ENCODE measurements at regions not wholly inside any gene's neighbourhood (a gene's known extent, or its start where the extent isn't known, plus 50 kb on each side); places are given as distances from the start of the nearest gene placed in this dataset.
A peak's percentile ranks its signal among the peaks of the same experiment; 100 is the strongest.
"Not testable (repeated sequence)": the region's sequence is repeated elsewhere in the genome, so short reads cannot be mapped to it uniquely, and the experiment has no call there.

DNA sequence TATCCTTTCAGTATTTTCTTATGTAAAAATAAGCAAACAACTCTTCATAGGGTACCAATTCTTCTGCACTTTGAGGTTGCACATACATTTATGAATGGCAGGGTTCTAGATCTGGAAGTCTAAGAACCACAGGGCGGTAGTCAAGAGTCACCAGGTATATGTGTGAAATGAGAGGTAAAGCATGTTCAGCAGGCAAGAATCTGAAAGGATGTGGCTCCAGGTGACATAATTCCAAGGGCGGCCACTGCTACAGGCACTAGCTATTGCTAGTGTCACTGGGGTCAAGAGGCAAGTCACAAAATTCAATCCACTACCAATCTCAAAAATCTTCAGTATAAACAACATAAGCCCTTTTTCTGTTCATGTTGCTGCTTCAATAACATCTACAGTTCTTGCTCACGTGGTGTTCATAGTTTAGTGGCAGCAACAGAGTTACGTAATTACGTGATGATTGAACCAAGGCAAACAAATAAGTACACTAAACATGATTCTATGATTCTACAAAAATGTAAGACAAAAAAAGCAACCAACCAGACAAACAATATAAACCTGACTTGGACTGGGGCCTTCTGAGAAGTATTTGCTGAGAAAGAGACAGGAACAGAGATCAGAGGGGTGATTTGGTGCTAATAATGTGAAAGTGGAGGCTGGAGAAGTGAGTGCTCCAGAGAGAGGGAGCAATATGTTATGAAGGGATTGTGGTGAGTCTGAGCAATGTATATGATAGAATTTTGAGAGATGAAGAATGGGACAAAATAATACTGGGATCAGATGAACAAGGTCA, 101.7 kb downstream of the NAA11 start:
- DNase-seq, result no peak

DNA sequence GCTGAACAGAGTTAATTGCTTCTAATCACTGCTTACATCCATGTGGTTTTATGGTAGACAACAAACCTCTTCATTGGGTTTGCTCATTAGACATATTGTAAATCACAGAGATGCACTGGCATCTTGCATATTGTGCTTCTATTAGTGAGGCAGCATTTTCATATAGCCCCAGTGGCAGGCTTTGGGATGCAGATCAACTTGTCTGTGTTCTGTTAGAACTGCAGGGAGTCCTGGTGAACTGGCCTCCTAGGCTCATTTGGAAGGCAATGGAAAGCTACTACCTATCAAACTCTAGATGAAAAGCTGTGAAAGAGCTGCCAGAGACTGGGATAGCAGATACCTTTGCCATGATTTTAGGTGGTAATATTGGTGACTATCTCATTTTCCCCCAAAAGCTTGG, 108.8 kb downstream of the NAA11 start:
- DNase-seq, result no peak

DNA sequence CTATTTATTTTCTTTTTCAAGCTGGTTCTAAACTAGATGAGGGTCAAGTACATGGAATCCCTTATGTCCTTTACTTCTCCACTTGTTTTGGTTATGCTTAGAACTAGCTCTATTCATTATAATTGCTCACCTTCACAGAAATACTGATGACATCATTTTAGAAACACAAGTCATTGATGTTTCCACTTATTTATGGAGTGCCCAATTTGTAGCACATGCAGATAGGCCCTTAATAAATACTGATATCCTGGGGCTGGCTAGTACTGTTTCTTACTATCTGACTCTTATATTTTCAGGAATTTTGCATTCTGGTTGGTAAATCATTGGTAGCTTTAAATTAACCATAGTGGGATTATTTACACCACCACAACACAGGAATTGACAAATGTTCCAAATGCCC, 112.2 kb downstream of the NAA11 start:
- no peak for DNase-seq

DNA sequence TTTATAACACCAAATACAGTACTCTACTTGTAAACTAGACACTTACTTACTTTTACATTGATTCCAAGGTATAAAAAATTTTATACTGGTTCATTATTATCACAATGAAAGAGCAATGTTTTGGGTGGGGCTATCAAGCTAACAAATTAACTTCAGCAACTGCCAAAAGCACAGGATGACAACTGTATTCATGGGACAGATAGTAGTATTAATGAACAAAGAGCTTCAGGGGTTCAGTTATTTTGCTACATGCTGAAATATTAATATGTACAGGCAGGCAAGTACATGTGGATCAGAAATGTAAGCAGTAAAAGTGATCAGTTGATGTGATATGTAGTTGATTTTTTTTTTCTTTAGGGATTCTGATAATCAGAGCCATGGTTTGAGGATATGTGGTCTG, 112.9 kb downstream of the NAA11 start:
- no peak for DNase-seq

DNA sequence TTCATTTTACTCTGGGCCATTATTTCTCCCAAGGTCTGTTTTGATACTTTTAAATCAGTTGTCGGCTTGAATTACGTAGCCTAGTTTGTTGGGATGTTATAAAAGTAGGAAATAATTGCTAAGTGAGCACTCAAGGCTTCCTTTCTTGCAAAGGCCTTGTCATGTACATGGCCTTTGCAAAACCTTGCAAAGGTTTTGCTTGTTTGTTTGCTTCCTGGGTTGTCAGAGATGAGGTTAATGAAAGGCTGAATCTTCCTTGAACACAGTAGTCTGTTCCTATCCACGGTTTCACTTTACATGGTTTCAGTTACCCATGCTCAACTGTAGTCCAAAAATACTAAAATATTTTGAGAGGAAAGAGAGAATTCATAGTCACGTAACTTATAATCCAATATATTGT, 113.5 kb downstream of the NAA11 start:
- no peak for DNase-seq

DNA sequence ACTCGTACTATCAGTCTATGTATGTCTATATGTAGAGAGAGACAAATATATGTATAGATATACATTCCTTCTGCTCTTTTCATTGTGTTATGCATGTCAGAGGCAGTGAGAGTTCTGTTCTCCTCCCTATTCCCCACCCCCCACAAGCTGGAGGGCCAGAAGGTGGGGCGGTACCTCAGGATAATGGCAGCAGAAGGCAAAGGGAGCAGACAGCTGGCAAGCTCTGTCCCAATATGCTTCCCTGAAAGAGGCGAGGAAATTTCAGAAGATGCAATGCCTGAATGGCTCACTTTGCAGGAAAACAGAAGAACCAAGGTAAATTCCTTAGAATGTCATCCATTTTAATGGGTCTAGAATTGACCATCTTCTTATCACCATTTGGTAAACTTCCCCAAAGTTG, 114.4 kb downstream of the NAA11 start:
- peak in 11 of 58 donors; percentile 1 to 33 (median 11) for DNase-seq

DNA sequence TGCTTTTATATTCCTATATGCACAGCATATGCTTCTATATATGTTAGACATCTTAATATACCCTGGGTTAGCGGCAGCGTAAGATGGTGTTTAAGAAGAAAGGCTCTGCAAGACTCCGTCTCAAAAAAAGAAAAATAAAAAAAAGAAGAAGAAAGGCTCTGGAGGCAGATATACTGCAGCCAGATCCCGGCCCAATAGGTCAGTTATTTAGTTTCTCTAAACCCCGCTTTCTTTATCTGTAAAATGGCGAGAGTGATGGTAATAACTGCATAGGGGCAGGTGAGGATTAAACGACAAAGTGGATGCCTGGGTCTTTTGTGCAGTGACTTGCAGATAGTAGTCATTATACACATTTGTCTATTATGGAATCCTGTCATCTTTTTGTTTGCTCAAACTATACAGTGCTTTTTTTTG, 115.2 kb downstream of the NAA11 start:
- DNase-seq, result no peak

DNA sequence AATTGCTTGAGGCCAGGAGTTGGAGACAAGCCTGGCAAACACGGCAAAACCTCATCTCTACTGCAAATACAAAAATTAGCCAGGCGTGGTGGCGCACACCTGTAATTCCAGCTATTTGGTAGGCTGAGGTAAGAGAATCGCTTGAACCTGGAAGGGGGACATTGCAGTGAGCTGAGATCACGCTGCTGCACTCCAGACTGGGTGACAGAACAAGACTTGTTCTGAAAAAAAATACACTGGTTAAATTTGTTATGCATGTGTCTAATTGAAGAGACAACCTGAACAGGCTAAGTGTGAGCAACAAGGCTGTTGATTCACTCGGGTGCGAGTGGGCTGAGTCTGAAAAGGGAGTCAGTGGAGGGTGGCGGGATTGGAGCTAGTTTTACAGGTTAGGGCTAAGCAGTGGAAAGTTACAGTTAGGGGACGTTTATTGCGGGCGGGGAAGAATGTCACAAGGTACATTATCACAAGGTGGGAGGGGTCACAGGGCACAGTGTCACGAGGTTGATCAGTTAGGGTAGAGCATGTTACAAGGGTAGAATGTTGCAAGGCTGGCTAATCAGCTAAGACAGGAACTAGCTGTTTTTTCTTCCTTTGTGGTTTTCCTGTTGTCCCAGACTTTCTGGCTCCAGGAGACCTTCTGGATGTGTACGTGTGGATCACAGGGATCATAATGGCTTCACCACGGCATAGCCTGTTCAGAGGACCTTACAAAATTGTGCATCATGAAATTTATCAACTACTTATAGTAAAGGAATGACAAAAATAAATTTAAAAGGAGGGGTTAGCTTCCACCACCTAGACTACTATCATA, 115.8 kb downstream of the NAA11 start:
- peak in 3 of 58 donors; percentile 1 to 16 (median 2) for DNase-seq

DNA sequence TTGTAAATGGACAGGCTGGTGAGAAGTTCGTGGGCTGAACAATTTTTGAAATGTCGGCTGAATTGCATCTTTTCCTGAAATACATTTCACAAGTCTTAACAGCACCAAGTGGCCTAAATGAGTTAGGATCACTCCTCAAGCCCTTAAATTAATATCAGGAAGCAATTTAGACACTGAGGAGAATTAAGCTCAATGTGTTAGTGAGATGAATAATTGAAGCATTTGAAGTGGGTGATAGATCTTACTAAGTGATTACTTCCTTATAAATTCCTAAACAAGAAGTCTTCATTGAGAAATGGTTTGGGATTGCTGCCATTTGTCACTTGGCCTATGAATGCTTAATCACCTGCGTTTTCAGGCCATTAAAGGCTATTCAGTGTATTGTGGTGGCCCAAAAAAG, 116.8 kb downstream of the NAA11 start:
- no peak for DNase-seq

DNA sequence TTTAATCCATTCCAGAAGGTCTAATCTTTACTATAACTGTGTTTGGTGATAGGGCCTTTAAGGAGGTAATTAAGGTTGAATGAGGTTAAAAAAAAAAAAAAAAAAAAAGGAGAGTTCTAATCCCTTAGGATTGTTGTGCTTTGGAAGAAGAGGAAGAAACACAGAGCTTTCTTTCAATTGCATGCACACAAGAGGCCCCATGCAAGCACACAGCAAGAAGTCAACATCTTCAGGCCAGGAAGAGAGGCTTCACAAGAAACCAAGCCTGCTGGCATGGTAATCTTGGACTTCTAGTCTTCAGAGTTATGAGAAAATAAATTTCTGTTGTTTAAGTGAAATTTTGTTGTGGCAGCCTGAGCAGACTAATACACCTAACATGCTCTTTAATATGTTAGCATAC, 118.6 kb downstream of the NAA11 start:
- DNase-seq, result no peak

DNA sequence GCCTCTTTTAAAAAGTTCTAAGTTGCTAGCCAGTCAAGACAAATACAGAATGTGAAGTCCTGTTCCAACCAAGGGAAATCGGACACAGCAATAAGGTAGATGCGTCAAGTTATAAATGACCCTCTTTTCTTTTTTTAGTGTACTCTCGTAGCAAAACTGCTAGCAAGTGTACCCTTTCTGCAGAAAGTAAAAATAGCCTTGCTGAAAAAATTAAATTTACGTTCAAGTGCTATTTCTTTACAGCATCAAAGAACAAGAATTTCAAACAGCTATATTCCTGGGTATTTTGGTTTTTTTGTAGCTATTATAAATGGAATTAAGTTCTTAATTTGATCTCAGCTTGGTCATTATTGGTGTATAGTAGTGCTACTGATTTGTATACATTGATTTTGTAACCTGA, 119.2 kb downstream of the NAA11 start:
- DNase-seq, result no peak

DNA sequence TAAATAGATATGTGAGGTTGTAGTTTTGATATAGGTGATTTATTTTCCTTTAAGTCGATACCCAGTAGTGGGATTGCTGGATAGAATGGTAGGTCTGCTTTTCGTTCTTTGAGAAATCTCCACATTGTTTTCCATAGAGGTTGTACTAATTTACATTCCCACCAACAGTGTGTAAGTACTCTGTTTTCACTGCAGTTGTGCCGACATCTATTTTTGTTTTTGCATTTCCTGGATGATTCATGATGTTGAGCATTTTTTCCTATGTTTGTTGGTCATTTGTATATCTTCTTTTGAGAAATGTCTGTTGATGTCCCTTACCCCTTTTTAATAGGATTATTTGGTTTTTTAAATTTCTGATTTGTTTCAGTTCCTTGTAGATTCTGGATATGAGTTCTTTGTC, 120.7 kb downstream of the NAA11 start:
- DNase-seq, result no peak

DNA sequence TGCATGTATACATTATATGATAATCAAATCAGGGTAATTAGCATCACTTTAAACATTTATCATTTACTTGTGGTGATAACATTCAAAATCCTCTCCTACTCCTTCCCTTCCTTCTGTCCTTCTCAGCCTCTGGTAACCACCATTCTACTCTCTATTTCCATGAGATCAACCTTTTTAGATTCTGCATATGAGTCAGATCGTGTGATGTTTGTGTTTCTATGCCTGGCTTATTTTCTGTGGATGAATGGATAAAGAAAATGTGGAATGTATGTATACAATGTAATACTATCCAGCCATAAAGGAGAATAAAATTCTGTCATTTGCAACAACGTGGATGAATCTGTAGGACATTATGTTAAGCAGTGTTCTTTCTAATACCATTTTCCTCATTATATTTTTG, 123.9 kb downstream of the NAA11 start:
- DNase-seq, result no peak

DNA sequence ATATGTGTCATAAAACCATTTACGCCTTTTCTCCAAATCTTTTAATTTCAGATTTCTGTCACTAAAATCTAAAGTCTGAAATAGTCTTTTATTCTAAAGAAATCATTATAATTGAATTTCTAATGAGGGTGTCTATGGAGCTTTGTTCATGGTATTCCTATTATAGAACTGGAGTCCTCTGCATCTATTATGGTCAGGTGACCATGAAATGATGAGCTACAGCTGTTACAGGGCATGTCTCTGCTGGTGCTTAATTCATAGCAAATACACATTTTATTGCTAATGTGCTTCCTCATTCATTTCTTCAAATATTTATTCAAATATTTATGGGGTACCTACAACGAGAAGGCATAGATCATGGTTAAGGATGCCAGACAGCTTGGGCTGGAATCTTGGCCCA, 126.1 kb downstream of the NAA11 start:
- no peak for DNase-seq

DNA sequence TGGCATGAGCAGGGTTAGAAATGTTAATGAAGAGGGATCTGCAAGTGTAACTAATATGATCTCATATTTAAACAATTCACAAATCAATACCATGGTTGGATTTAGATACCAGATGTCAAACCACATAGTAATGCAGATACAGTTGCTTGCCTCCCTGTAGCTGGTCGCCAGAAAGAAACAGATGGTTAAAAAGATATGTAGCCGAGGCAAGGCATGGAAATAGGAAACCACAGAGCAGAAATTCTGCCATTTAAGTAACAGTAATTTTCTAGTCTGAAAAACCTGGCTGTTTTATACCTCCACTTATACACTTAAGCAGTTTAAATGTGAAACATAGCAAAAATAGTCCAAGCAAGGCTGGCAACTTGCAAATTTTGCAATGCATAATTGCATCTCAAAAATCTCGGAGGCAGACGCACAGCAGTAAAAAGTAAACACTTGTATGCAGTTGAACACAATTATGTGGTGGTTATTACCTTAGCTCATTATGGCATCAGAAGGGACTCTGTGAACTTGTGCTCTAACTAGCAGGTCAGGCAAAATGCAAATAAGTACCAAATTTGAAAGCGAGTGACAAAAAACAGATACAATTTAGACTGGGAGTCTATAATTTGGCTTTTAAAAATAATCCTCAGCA, 126.8 kb downstream of the NAA11 start:
- peak in 1 of 58 donors; percentile 1 for DNase-seq

DNA sequence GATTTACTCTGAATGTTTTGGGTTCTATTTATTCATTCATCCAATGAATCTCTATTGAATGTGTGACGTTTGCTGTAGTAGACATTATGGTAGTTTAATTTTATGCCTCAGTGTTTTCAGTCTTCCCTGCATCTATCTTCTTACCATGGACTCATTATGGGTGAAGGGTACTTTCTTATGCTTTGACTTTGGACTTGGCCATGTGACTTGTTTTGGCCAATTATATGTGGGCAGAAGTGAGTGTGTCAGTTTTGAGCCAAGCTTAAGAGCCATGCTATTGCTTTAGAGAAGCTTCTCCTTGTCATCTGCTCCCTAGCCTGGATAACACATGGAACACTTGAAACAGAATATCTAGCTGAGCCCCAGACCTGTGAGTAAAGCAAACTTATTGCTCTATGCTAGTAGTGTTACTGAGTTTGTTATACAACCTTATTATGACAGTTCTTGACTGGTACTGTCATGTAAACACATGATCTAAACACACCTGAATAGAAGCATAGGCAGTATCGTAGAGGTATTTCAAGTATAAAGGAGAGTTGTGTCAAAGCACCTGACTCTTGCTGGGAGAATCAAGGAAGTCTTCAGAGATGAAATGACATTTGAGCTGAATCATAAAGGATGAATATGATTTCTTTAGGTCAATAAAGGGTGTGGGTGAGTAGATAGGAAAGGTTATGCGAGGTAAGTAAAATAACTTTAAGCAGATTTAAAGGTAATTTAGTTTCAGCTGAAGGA, 128.4 kb downstream of the NAA11 start:
- no peak for DNase-seq

DNA sequence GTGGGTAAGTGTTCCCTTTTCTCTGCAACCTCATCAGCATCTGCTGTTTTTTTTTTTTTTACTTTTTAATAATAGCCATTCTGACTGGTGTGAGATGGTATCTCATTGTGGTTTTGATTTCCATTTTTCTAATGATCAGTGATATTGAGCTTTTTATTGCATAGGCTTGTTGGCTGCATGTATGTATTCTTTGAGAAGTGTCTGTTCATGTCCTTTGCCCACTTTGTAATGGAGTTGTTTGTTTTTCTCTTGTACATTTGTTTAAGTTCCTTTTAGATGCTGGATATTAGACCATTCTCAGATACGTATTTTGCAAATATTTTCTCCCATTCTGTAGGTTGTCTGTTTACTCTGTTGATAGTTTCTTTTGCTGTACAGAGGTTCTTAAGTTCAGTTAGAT, 134.6 kb downstream of the NAA11 start:
- DNase-seq, result not testable (repeated sequence)

DNA sequence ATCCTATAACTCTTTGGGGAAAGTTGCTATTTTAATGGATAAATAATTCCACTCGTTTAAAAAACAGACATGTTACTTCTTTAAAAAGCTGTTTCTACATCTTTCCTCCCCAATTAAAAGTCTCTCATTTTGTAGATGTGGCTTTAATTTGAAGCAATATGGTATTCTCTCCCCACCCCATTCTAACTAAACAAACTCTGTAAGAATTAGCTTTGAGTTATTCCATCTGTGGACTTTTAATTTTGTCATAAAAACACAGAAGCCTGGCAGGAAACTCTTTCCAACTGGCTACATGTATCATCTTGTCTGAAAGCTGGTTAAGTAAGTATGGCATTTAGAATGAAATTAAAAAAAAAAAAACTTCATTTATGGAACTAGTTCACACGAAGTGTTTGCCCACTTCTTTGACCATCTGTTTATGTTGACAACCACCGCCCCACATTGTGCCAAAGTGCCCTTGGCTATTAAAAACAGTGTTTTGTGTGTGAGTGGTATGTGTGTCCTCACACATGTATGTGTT, 140.3 kb downstream of the NAA11 start:
- no peak for DNase-seq

DNA sequence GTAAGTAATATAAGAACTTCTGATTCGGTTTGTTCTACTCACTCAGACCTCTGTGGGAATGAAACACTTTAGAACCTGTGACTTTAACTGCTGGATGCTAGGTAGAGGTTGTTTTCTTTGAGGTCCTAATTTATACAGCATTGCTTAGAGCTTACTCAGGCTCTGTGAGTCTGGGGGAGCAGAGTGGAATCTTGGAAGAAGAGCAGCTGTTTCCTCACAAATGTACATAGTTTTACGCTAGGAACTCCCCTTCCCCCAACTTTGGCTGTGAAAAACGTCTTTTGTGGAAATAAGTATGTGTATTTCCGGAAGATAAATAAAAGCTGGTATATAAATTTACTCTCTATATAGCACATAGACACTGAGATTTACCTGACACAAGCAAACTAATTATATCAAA, 141.4 kb downstream of the NAA11 start:
- no peak for DNase-seq

DNA sequence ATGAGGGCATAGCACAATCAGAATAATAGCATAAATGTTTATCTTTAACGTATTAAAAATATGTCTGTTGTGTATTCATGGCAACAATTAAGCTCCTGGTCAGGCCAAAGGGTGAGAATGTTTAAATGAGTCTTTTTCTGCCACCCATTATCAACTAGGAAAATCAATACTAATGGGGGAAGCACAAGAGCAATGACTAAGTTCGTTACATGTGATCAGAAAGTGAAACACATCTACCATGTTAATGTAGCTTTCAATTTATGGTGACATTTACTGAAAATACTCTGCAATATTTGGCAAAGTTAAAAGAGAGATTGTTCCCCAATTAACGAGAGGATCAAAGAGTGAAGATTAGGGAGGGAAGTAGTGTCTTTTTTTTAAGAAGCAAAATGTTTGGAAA, 143.7 kb downstream of the NAA11 start:
- no peak for DNase-seq

DNA sequence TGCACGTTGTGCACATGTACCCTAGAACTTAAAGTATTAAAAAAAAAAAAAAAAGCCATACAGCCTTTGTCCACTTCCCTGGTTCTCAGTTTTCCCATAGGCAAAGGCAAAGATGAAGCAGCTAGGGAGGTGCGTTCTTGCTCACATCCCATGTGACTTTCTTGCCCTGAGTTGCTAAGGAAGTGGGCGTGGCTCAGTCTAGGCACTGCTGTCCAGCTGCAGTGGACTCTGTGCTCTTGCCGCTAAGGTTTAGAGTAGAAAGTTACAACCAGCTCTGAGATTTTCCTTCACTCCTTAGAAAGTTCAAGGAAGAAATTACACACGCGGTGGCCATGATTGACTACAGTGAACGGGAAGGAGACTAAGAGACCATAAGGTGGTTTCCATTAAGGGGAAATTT, 144.7 kb downstream of the NAA11 start:
- DNase-seq, result no peak

Data from anterior cingulate cortex (tissue), 58 donors.